ENCODE measurements at regions not wholly inside any gene's neighbourhood (a gene's known extent, or its start where the extent isn't known, plus 50 kb on each side); places are given as distances from the start of the nearest gene placed in this dataset.
"Not testable (repeated sequence)": the region's sequence is repeated elsewhere in the genome, so short reads cannot be mapped to it uniquely, and the experiment has no call there.

GRCh38 chr1:191685669-191686068 lies 472.6 kb upstream of the RGS18 start:
- intact Hi-C loops (cut with DNase I): no loop called here
- no peak for DNase-seq (ENCODE audit: low spot score)

DNA sequence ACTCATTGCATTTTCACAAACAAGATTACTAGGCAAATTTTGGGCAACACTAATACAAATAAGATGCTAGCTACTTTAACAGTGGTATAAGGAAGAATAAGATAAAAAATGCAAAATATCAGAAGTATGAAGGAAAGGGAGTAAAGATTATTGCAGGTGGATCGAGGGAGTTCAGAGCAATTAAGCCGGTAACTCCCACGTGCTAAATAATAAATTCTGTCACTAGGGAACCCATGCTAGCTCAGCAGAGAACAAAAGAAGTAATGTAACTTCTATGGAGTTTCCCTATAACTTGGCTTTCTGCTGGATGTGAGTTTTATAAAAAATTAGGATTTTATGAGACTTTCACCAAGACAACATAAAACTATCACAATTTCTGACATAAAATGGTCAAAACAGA lies 470.5 kb upstream of the RGS18 start:
- intact Hi-C loops (cut with DNase I): no loop called here
- DNase-seq (ENCODE audit: low spot score): no peak

GRCh38 chr1:191690931-191691330 lies 467.3 kb upstream of the RGS18 start:
- DNase-seq (ENCODE audit: low spot score): no peak
- intact Hi-C loops (cut with DNase I): no loop called here

- intact Hi-C loops (cut with DNase I): no loop called here
- no peak for DNase-seq (ENCODE audit: low spot score)
These were observed 464.5 kb upstream of the RGS18 start for GRCh38 chr1:191693797-191694196.

GRCh38 chr1:191695865-191696264 lies 462.4 kb upstream of the RGS18 start:
- DNase-seq (ENCODE audit: low spot score): no peak
- intact Hi-C loops (cut with DNase I): no loop called here

- intact Hi-C loops (cut with DNase I): no loop called here
- DNase-seq (ENCODE audit: low spot score): no peak
These were observed 461.9 kb upstream of the RGS18 start for GRCh38 chr1:191696354-191696753.

- DNase-seq (ENCODE audit: low spot score): no peak
- intact Hi-C loops (cut with DNase I): no loop called here
These were observed 460.7 kb upstream of the RGS18 start for GRCh38 chr1:191697556-191697955.

DNA sequence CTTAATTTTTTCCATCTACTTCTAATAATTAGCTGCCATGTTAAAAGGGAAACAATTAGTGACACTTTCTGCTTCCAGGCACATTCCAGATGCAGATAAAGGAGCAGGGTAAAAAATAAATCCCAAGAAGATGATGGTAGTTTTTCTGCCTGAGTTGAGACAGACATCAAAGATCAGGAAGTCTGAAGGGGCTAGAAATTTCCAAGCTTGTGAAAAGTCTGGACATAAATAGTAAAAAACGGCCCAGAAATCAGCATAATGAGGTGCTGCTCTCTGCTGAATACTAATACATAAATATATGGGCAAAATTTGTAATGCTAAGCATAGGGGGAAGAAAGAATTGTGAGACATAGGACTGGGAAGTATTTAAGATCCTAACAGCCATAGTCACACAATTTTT lies 460.0 kb upstream of the RGS18 start:
- intact Hi-C loops (cut with DNase I): no loop called here
- DNase-seq (ENCODE audit: low spot score): no peak

- no peak for DNase-seq (ENCODE audit: low spot score)
- intact Hi-C loops (cut with DNase I): no loop called here
These were observed 458.9 kb upstream of the RGS18 start for GRCh38 chr1:191699343-191699742.

DNA sequence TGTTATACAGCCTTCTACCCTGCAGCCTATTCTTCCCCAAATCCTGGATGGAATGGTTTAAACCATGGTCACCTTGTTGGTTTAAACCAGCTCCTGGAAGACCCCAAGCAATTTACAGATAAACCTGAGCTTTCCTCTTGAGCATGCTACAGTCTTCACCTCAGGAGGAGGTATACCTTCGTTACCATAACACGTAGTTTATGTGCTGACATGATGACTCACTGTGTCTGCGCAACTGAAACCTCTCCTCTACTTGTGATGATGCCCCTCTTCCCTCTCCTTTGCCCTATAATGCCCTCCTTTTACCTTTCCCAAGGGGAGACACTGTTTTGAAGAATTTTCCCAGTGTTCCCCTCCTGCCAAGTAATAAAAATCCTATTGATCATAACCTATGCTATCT lies 457.3 kb upstream of the RGS18 start:
- intact Hi-C loops (cut with DNase I): no loop called here
- DNase-seq (ENCODE audit: low spot score): no peak

DNA sequence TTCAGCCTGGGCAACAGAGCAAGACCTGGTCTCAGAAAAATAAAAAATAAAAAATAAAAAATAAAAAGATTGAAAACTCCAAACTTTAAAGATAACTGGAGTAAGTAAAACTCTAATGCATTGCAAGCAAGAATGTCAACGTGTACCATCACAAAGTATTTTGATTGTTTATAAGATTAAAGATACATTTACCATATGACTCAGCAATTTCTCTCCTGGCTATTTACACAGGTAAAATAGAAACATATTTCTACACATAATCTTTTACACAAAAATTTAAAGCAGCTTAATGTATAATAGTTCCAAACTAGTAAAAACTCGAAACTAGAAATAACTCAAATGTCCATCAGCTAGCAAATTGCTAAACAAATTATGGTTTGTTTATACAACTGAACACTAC lies 456.1 kb upstream of the RGS18 start:
- intact Hi-C loops (cut with DNase I): no loop called here
- no peak for DNase-seq (ENCODE audit: low spot score)

DNA sequence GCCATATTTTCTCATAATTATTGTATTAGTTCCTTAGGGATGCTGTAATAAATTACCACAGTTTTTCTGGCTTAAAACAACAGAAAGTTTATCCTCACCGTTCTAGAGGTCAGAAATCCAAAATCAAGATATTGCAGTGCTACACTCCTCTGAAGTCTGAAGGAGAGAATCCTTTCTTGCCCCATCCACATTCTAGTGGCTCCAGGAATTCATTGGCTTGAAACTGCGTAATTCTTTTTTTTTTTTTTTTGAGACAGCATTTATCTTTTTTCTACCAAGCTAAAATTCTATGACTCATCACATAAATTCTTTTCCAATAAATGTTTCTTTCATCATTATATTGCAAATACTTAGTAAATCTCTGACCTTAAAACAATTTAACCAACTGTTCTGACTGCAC lies 451.0 kb upstream of the RGS18 start:
- intact Hi-C loops (cut with DNase I): no loop called here
- no peak for DNase-seq (ENCODE audit: low spot score)

DNA sequence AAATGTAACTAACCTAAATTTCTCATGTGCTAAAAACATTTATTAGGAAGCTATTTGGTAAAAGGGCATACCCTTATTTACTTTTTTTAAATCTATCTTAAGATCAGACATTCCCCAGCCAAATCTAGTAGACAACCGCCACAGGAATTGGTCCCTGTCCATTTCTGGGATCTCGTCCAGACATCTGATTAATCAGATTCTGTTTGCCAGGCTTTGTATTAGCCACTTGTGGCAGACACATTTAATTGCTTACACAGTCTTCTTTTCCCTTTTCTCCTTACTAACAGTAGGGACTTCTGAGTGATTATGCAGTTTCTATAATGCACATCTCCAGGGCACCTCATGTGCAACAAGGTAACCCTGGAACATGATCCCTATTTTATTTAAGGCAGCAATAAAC lies 449.0 kb upstream of the RGS18 start:
- DNase-seq (ENCODE audit: low spot score): no peak
- intact Hi-C loops (cut with DNase I): no loop called here

- DNase-seq (ENCODE audit: low spot score): no peak
- intact Hi-C loops (cut with DNase I): no loop called here
These were observed 446.3 kb upstream of the RGS18 start for GRCh38 chr1:191711961-191712360.

DNA sequence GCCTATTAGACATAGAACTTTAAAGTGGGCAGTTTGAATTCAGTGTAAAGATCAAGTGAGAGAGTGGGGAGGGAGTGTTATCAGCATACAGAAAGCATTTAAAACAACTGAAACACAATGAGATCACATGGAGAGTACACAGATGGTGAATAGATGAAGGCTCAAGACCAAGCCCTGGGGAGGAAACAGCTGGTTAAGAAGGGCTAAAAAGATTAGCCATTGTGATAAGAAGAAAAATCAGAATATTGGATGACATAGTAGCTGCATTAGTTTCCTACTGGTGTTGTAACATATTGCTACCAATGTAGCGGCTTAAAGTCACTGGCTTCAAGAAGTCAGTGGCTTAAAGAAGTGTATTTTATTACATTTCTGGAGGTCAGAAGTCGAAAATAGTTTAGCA lies 443.4 kb upstream of the RGS18 start:
- intact Hi-C loops (cut with DNase I): no loop called here
- DNase-seq (ENCODE audit: low spot score): no peak

DNA sequence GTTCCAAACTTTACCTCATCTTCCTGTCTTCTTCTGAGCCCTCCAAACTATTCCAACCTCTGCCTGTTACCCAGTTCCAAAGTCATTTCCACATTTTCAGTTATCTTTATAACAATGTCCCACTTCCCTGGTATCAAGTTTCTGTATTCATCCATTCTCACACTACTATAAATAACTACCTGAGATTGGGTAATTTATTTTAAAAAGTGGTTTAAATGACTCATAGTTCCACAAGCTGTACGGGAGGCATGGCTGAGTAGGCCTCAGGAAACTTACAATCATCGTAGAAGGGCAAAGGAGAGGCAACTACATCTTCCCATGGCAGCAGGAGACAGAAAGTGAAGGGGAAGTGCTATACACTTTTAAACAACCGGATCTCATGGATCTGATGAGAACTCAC lies 428.5 kb upstream of the RGS18 start:
- no peak for DNase-seq (ENCODE audit: low spot score)
- intact Hi-C loops (cut with DNase I): no loop called here

- intact Hi-C loops (cut with DNase I); DNase-seq (ENCODE audit: low spot score): not testable (repeated sequence)
These were observed 426.5 kb upstream of the RGS18 start for GRCh38 chr1:191731608-191732302.

DNA sequence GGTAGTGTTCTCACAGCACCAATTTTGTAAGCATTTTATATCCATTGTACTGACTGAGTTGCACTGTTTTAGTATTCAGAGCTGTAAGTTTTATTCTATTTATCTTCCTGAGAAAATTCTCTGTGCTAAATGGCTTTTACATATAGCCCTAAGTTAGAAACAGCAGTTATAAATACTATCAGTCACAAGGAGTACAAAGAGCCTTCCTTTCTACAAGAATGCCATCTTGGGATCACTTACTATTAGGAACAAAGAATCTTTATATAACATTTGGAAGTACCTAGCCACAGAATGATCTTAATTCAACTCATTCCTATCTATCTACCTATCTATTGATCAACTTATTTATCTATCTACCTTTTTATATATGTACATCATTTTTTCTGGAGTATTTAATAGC lies 423.9 kb upstream of the RGS18 start:
- DNase-seq (ENCODE audit: low spot score): no peak
- intact Hi-C loops (cut with DNase I): no loop called here

- intact Hi-C loops (cut with DNase I): no loop called here
- DNase-seq (ENCODE audit: low spot score): no peak
These were observed 418.7 kb upstream of the RGS18 start for GRCh38 chr1:191739544-191739943.

GRCh38 chr1:191752342-191752741 lies 405.9 kb upstream of the RGS18 start:
- intact Hi-C loops (cut with DNase I): no loop called here
- DNase-seq (ENCODE audit: low spot score): no peak

- no peak for DNase-seq (ENCODE audit: low spot score)
- intact Hi-C loops (cut with DNase I): no loop called here
These were observed 398.2 kb upstream of the RGS18 start for GRCh38 chr1:191760016-191760415.

GRCh38 chr1:191788551-191788950 lies 369.7 kb upstream of the RGS18 start:
- DNase-seq (ENCODE audit: low spot score): no peak
- intact Hi-C loops (cut with DNase I): no loop called here

Measured in cardiac septum (tissue), 1 donor.